GM18951 (cell line): ENCODE measurements at regions not wholly inside any gene's neighbourhood (a gene's known extent, or its start where the extent isn't known, plus 50 kb on each side); places are given as distances from the start of the nearest gene placed in this dataset.

Source experiments
- POLR2A ChIP-seq: IDR thresholded peaks from 4 replicates; pipeline ENCODE4 v1.6.1; 2011; ENCODE audit warnings: mild to moderate bottlenecking; ENCODE audit not compliant: insufficient read length, insufficient read depth; ENCODE audit errors: extremely low read depth
- in situ Hi-C: fragments of 300-500 bp; cut with MboI; formaldehyde crosslinking; loops from one replicate; pipeline ENCODE4 v1.12.0; 2022; ENCODE audit warnings: low sequenced_read_pairs, mixed read lengths, inconsistent platforms; ENCODE audit not compliant: unreplicated experiment

DNA sequence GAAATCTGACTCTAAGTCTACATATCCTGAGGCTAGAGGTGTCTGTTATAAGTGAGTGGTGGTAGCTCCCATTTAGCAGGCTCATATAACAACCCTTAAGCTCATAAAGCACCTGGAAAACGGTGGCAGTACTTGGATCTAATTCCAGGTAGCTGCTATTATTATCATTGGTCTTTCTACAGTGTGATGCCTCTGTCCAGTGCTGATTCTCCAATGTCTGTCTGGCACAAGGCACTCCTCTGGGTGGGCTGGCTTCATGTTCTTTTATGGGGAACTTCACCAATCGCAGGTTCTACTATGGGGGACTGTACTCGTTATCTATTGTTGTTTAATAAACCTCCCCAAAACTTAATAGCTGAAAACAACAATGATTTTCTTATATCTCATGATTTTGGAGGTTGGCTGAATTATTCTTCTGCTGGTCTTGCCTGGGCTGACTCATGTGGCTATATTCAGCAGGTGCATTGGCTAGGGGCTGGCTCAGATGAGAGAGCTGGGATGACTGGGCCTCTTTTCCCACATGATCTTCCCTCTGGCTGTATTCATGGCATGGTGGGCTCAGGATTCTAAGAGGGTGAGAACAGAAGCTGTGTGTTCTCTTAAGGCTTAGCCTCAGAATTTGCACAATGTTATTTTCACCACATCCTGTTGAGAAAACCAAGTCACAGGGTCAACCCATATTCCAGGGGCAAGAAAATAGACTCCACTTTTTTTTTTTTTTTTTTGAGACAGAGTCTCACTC is 93.0 kb upstream of the PCGF5 start:
- no peak for TF ChIP-seq POLR2A
- in situ Hi-C loops = no loop called here

DNA sequence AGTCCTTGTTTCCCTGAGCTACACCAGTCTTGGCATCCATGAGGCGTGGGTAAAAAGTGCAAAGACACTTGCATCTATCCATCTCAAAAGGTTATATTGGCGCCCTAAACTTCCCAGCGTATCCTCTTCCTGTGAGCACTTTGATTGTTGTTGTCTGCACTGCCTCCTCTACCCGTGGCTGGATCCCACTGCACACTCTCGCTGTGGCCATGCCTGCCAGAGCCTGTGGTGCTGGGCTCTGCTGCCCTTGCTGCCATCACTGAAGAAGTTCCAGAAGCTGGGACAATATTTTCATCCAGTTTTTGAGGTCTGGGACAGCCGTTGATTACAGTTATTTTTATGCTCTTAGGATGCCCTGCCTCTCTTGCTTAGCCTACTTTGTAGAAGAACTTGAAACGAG is 85.3 kb upstream of the PCGF5 start:
- no peak for TF ChIP-seq POLR2A
- in situ Hi-C loops = no loop called here

DNA sequence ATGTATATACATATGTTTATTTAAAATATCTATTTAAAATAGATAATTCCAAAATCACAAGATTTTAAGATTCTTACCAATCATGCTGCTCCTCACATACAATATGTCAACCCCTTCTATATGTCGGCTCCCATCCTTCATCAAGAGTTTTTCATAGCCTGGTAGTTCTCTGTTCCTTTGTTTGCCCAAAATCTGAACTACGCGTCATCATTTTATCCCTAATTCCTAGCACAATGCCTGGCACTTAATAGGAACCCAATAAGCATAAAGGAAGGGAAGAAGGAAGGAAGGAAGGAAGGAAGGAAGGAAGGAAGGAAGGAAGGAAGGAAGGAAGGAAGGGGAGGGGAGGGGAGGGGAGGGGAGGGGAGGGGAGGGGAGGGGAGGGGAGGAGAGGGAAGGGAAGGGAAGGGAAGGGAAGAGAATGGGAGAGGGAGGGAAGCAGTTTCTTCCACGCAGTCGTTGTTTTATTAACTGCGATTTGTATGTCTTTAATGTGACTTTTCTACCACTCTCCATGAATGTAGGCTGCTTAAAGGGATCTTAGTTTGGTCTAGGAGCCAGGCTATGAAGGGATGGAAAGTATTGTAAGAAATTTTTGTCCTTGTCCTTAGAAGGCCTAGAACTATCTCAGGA is 83.3 kb upstream of the PCGF5 start:
- TF ChIP-seq POLR2A = no peak

DNA sequence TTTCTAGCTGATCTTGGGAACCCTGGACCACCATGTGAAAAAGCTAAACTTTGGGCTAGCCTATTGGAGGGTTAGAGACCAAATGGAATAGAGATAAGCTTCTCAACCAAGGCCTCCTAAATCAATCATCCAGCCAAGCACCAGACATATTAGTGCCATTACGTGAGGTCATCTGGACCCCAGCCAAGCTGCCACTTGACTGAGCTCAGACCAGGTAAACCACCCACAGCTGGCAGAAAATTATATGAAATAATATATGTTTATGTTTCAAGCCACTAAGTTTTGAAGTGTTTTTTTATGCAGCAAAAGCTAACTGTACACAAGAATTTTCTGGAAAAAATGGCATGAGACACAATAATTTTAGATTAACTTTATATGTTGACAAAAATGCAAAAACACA is 82.6 kb upstream of the PCGF5 start:
- in situ Hi-C loops = no loop called here
- no peak for TF ChIP-seq POLR2A

More for the DNA sequence above, 83.3 kb upstream of the PCGF5 start:
- in situ Hi-C loops = no loop called here

DNA sequence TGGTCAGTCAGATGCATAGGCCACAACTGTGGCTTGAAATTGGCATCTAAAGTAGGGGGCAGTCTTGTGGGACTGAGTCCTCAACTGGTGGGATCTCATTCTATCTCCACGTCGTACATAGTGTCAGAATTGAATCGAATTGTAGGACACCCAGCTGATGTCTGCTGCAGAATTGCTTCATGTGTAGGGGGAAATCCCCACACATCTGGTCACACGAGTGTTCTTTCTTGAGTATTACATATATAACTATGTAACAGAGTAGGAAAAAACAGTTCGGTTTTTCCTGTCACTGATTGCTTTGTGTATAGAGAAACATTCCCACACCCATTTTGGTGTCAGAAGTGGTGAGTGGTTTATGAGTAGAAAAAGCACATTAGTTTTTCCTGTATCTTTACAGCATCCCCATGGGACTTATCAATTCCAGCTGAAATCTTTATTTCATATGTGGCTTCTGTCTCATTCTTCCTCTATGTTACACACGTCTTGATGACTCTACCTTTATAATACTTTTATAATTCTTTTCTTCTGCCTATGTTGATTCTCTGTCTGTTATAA is 79.4 kb upstream of the PCGF5 start:
- in situ Hi-C loops = no loop called here
- no peak for TF ChIP-seq POLR2A

DNA sequence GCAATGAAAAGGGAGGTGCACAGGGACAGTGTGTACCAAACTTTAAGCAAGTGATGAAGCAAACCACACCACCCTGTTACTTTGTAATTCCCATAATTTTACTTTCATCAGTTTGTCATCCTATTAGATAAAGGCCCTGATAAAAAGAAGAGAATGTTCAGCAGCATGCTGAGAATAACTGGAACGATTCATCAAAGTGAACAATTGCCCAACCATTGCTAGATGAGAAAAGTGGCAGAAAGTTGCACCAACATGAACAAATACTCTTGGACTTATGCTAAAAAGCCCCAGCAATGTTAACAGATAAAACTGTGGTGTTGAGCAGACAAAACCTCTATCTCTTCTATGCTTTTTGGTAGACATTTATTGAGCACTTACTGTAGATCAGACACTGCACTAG is 75.5 kb upstream of the PCGF5 start:
- in situ Hi-C loops = no loop called here
- TF ChIP-seq POLR2A = no peak

DNA sequence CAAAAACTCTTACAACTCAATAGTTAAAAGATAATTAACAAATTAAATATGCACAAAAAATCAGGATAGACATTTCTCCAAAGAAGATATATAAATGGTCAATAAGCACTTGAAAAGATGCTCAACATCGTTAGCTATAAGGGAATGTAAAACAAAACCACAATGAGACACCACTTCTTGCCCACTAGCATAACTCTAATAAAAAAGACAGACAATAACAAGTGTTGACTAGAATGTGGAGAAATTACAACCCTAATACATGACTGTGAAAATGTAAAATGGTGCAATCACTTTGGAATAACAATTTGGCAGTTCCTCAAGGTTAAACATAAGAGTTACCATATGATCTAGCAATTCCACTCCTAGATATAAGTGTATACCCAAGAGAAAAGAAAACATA is 74.3 kb upstream of the PCGF5 start:
- in situ Hi-C loops = no loop called here
- no peak for TF ChIP-seq POLR2A

DNA sequence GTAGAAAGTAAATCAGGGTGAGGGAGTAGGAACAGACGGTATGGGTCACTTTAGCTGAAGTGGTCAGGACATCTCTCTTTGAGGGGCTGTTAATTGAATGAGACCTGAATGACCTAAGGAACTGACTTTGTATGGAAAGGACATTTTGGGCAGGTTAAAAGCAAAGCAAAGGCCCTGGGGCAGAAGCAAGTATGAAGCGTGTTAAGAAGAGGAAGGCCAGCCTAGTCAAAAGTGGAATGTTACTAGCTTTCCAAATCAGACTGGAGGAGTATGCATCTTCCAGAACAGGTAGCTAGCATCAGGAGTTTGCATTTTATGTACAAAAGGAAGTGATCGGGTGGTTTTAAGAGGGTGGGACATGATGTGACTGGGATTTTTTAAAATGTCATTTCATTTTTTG is 70.9 kb upstream of the PCGF5 start:
- in situ Hi-C loops = no loop called here
- no peak for TF ChIP-seq POLR2A

DNA sequence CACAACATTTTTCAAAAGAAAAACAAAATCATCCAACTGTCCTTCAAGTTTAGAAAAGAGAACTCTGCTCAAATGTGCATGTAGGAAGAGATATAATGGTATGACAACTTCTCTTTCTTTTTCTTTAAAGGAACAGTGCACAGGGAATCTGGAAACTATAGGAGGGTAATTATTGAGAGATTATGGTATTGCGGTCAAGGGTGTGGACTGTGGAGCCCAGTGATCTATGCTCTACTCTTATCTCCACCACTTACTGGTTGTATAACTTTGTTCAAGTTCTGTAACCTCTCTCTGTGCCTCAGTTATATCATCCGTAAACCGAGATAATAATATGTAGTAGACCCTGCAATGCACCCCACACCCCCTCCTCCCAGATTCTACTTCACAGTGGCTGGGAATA is 69.8 kb upstream of the PCGF5 start:
- no peak for TF ChIP-seq POLR2A
- in situ Hi-C loops = no loop called here

DNA sequence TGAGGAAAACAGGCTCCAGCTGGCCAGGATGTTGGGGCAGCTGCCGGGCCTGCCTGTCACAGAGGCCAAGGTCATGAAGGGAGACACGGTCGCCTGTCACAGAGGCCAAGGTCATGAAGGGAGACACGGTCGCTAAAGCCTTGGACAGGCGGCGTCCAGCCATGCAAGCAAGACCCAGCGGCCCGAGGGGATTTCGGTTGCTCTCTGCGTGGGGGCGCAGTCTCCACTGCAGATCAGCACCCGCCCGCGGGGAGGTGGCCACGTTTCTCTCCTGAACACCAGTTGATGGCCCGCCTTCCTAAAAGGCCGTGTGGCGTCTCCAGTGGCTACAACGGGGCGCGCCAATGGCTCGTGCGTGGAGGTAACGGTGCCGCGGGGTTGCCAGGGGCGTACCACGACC is 67.0 kb upstream of the PCGF5 start:
- in situ Hi-C loops = no loop called here
- TF ChIP-seq POLR2A = no peak

DNA sequence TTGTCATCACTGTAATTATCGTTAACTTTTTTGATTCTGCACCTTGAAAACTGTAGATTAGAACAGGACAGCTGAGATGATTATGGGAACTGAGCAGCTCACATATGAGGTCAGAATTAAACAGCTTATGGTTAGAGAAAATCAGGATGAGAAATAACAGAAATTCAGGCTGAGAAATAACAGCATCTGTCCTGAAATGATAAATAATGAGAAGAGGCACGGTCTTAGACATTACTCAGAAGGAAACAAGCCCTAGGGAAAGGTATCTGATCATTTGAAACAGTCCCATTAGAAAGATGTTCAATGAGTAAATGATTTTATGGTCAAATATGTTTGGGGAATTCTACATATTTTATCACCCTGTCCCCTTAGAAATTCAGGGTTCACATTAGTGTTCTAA is 65.6 kb upstream of the PCGF5 start:
- no peak for TF ChIP-seq POLR2A

DNA sequence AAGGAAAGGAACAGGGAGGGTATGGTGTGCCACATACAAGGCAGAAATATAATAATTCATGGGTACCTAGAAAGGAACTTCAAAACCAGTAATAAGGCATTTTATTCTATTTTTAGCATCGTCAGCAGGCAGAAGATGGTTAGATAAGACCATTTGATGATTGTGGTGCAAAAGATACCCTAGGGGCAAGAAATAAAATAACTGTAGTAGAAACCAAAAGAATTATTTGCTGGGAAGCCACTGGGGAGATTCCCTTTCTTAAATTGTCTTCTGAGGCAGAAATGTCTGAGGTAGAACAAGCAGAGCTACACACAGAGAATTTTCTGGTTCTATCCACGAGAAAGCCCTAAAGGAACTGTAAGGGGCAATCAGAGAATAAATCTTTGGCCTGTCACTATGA is 64.3 kb upstream of the PCGF5 start:
- in situ Hi-C loops = no loop called here
- TF ChIP-seq POLR2A = no peak

More for the DNA sequence above, 65.6 kb upstream of the PCGF5 start:
- in situ Hi-C loops = no loop called here

DNA sequence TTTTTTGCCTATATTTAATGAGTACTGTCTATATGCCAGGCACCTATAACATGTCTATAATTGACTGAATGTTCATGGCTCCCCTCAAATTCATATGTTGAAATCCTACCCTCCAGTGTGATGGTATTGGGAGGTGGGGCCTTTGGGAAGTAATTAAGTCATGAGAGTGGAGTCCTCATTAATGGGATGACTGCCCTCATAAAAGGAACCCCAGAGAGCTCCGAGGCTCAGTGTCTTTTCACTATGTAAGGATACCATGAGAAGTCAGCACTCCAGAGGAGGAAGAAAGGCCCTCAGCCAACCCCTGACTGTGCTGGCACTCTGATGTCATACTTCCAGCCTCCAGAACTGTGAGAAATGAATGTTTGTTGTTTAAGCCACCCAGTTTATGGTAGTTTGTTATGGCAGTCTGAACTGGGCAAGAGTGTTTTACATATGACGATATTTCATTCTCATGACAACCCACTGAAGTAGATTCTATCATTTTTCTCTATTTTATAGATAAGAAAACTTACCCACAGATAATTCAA is 61.1 kb upstream of the PCGF5 start:
- TF ChIP-seq POLR2A = no peak
- in situ Hi-C loops = no loop called here

DNA sequence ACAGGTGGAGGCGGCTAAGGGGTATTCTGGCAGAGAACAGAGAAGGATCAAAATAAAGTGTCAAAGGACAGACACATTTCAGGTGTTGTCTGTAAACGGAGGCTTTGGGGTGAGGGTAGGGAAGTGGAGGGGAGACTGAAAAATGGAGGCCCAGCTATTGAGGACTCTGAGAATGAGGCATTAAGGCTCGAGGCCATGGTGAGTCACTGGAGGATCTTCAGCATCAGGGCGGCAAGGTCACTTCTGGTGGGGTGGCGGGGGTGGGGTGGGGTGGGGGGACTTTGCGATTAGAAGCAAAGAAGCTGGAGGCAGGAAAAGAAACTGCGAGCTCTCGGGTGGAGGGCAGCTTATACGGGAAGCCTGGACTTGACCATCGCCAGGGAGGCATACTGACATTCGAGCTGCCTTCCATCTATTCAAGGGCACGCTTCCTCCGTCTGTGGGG is 58.4 kb upstream of the PCGF5 start:
- in situ Hi-C loops = no loop called here
- no peak for TF ChIP-seq POLR2A
